Naive thymus-derived CD4-positive, alpha-beta T cell (primary cell): ENCODE measurements at regions not wholly inside any gene's neighbourhood (a gene's known extent, or its start where the extent isn't known, plus 50 kb on each side); places are given as distances from the start of the nearest gene placed in this dataset.

Source experiments
- ATAC-seq: fragments of 150-1000 bp; cut with Tn5 transposase; 2 replicates; pipeline ENCODE4 v1.10.0; 2021; ENCODE audit warnings: mild to moderate bottlenecking, moderate library complexity
- CTCF ChIA-PET: fragments of 350-600 bp; sonication (Branson Sonifier 250); formaldehyde crosslinking; loops from one replicate; lab custom pipeline; 2021; ENCODE audit warnings: antibody characterized with exemption; lab: Charles Lee
- POLR2A ChIA-PET: fragments of 350-600 bp; sonication (Branson Sonifier 250); formaldehyde crosslinking; loops from one replicate; lab custom pipeline; 2021; ENCODE audit warnings: antibody characterized with exemption, inconsistent platforms; lab: Charles Lee
- DNase-seq, 9 donors: peaks; one replicate each; pipeline versions ENCODE4 v3.0.0 to v3.0.0-alpha.2; 2020 to 2022; ENCODE audit warnings: mixed read lengths in 1 of 9
- H3K27ac ChIP-seq: one replicate; pipeline ENCODE4 v1.7.0; 2013; ENCODE audit warnings: mild to moderate bottlenecking, low read depth, low read length, moderate library complexity
- H3K27me3 ChIP-seq, 2 donors: one replicate each; pipeline ENCODE4 v1.7.0; 2013; ENCODE audit warnings: low read length in 2 of 2, mild to moderate bottlenecking in 2 of 2, moderate library complexity in 2 of 2; ENCODE audit not compliant: control insufficient read depth in 2 of 2, insufficient read depth in 2 of 2
- H3K36me3 ChIP-seq, 3 experiments: 1 replicate in 2 of 3; 2 replicates in 1 of 3; pipeline ENCODE4 v1.7.0; 2013; ENCODE audit warnings: low read length in 3 of 3, mild to moderate bottlenecking in 3 of 3, moderate library complexity in 1 of 3; ENCODE audit not compliant: insufficient read depth in 3 of 3, control insufficient read depth in 2 of 3
- H3K4me1 ChIP-seq, 2 donors: one replicate each; pipeline ENCODE4 v1.7.0; 2013; ENCODE audit warnings: low read length in 2 of 2, mild to moderate bottlenecking in 2 of 2, moderate library complexity in 1 of 2; ENCODE audit not compliant: control insufficient read depth in 2 of 2, insufficient read depth in 2 of 2
- H3K4me3 ChIP-seq: 2 replicates; pipeline ENCODE4 v1.7.0; 2013; ENCODE audit warnings: mild to moderate bottlenecking, low read length
- H3K9me3 ChIP-seq, 3 experiments: 1 replicate in 2 of 3; 2 replicates in 1 of 3; pipeline ENCODE4 v1.7.0; 2013; ENCODE audit warnings: low read length in 3 of 3; ENCODE audit not compliant: control insufficient read depth in 2 of 3
- H3K27ac Mint-ChIP-seq, 9 donors: one replicate each; pipeline ENCODE4 v1.8.0; 2020 to 2022; ENCODE audit warnings: mixed read lengths in 9 of 9, mild to moderate bottlenecking in 8 of 9, moderate library complexity in 5 of 9, inconsistent platforms in 2 of 9
- H3K27me3 Mint-ChIP-seq, 5 donors: one replicate each; pipeline ENCODE4 v1.8.0; 2021 to 2022; ENCODE audit warnings: mixed read lengths in 5 of 5, mild to moderate bottlenecking in 1 of 5
- H3K36me3 Mint-ChIP-seq, 5 donors: one replicate each; pipeline ENCODE4 v1.8.0; 2020 to 2022; ENCODE audit warnings: mixed read lengths in 5 of 5, mild to moderate bottlenecking in 3 of 5, inconsistent platforms in 1 of 5
- H3K4me1 Mint-ChIP-seq, 7 donors: one replicate each; pipeline ENCODE4 v1.8.0; 2020 to 2022; ENCODE audit warnings: mixed read lengths in 7 of 7, mild to moderate bottlenecking in 3 of 7, inconsistent platforms in 1 of 7
- H3K4me3 Mint-ChIP-seq, 10 donors: one replicate each; pipeline ENCODE4 v1.8.0; 2020 to 2022; ENCODE audit warnings: mild to moderate bottlenecking in 10 of 10, mixed read lengths in 10 of 10, moderate library complexity in 6 of 10, inconsistent platforms in 2 of 10
- H3K9me3 Mint-ChIP-seq, 11 donors: one replicate each; pipeline ENCODE4 v1.8.0; 2020 to 2022; ENCODE audit warnings: mixed read lengths in 11 of 11, mild to moderate bottlenecking in 4 of 11, inconsistent platforms in 1 of 11, moderate library complexity in 1 of 11
- intact Hi-C, 2 donors: fragments of 100-400 bp; cut with micrococcal nuclease; formaldehyde crosslinking; loops; one replicate each; pipeline ENCODE4 v1.15.1; 2023

DNA sequence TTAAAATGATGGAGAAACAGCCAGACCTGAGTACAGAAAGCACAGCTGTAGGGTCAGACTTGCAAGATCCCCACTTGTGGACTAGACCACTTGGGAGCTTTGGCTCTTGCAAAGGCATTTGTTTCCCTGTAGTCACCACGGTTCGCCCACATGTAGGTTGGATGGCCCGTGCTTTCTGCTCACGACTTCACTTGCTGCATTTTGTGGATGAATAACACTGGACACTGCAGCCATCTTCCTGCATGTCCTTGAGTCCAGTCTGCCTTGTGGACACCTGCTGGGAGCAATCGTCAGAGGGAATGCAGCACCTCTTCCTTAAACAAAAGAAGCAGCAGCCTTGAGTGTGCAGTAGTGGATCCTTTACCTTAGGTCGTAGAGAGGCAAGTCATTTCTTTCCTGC is 372.9 kb upstream of the IRX2 start:
- ChIA-PET POLR2A (no interaction called here), CTCF (no interaction called here)
- no peak for ATAC-seq
- Histone ChIP-seq H3K36me3 (no peaks in the 10 kb centered on the region), H3K4me1 (no peaks in the 10 kb centered on the region), H3K27me3 (no peaks in the 10 kb centered on the region), H3K9me3 (no peaks in the 10 kb centered on the region), H3K4me3 (no peak overlapping the region), H3K27ac (no peak overlapping the region)
- H3K27me3 Mint-ChIP-seq: peaks cover 10 to 31% (median 20%) of the 10 kb centered on the region in 5 donors
- H3K36me3 Mint-ChIP-seq: no peaks in the 10 kb centered on the region
- no peak overlapping the region for H3K4me3 Mint-ChIP-seq
- DNase-seq: no peak
- H3K9me3 Mint-ChIP-seq: peaks cover 0 to 4% (median 0%) of the 10 kb centered on the region in 11 donors
- H3K27ac Mint-ChIP-seq: no peak overlapping the region
- intact Hi-C loops: no loop called here
- no peaks in the 10 kb centered on the region for H3K4me1 Mint-ChIP-seq

DNA sequence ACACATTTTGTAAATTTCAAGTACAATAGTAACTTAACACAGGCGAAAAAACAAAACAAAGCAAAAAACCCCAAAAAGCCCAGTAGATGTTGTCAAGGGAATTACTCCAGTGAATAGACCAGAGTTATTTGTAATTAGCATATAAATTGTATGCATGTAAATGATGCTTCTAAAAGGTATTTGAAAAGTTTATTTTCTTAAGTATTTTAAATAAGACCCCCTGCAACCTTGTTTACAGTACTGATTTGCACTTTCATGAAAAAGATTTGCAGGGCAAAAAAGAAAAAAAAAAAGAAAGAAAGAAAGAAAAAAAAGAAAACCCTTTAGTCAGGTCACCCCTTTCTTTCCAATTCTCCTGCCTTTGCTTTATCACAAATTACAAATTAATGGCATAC is 372.3 kb upstream of the IRX2 start:
- Histone ChIP-seq H3K27me3 (peaks cover 0 to 4% of the 10 kb centered on the region in 2 donors), H3K4me3 (no peak overlapping the region), H3K9me3 (no peaks in the 10 kb centered on the region), H3K36me3 (no peaks in the 10 kb centered on the region), H3K27ac (no peak overlapping the region), H3K4me1 (no peaks in the 10 kb centered on the region)
- ATAC-seq: no peak
- Mint-ChIP-seq H3K27me3 (peaks cover 13 to 38% (median 26%) of the 10 kb centered on the region in 5 donors), H3K27ac (no peak overlapping the region), H3K4me1 (no peaks in the 10 kb centered on the region), H3K4me3 (no peak overlapping the region), H3K36me3 (no peaks in the 10 kb centered on the region), H3K9me3 (peaks cover 0 to 4% (median 0%) of the 10 kb centered on the region in 11 donors)
- ChIA-PET CTCF (no interaction called here), POLR2A (no interaction called here)
- intact Hi-C loops: no loop called here
- no peak for DNase-seq

DNA sequence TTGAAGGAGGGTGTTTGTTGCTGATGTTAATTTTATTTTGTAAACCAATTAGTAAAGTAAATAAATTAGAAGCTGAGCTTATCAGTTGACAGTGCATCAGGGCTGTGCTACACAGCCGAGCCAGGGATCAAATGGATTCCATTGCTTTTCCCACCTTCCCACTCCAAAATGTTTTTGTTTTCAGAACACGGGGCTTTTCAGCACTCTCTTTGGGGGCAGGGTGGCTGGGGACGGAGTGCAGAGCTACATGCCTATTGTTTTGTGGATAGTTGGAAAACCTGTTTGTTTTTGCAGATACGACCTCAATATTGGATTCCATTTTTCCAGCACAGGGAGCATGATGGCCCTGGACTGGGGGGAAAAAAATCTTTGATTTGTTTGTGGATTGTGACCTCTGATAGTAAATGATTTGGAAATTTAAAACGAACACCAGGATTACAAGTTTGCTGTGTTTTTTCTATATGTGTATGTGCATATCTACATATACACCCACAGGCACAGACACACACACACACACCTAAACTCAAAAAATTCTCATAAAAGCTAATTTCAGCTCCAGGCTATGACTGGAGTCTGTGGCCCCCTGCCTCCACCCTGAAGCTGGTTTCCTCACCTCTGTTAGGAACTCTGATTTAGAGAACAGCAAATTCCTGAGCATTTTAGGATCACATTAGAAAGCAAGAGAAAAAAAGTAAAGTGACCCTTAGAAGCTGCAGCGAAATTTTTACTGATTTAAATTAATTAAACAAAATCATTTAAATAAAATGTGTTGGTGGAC is 371.7 kb upstream of the IRX2 start:
- Histone ChIP-seq H3K27ac (no peak overlapping the region), H3K9me3 (no peaks in the 10 kb centered on the region), H3K4me3 (no peak overlapping the region), H3K27me3 (peaks cover 0 to 4% of the 10 kb centered on the region in 2 donors), H3K4me1 (no peaks in the 10 kb centered on the region), H3K36me3 (no peaks in the 10 kb centered on the region)
- no peaks in the 10 kb centered on the region for H3K4me1 Mint-ChIP-seq
- H3K4me3 Mint-ChIP-seq: no peak overlapping the region
- DNase-seq: no peak
- H3K27me3 Mint-ChIP-seq: peaks cover 18 to 44% (median 32%) of the 10 kb centered on the region in 5 donors
- ChIA-PET POLR2A (no interaction called here), CTCF (no interaction called here)
- no peak overlapping the region for H3K27ac Mint-ChIP-seq
- peaks cover 0 to 4% (median 0%) of the 10 kb centered on the region in 11 donors for H3K9me3 Mint-ChIP-seq
- H3K36me3 Mint-ChIP-seq: no peaks in the 10 kb centered on the region
- intact Hi-C loops: no loop called here
- ATAC-seq: no peak

DNA sequence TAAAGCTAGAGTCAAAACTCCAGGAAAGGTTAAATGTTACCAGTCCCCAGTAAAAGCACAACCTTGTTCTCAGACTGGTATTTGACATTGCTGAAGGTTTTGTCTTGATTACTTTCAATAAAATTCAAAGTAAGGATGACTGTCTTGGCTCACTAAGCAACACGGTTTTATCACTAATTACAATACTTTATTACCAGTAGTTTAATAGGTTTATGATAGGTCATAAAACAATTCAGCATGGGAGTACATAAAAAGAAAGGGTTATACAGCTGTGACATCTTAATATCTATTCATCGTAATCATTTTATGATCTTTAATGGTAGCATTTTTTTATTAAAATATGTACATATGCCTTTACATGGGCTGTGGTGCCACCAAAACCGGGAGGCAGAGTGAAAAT is 370.7 kb upstream of the IRX2 start:
- intact Hi-C loops: no loop called here
- H3K4me1 ChIP-seq: no peaks in the 10 kb centered on the region
- H3K4me1 Mint-ChIP-seq: peaks cover 0 to 4% (median 0%) of the 10 kb centered on the region in 7 donors
- H3K27me3 Mint-ChIP-seq: peaks cover 22 to 53% (median 39%) of the 10 kb centered on the region in 5 donors
- no peak for DNase-seq
- H3K27ac Mint-ChIP-seq: no peak overlapping the region
- peaks cover 0 to 4% of the 10 kb centered on the region in 2 donors for H3K27me3 ChIP-seq
- no peak overlapping the region for H3K27ac ChIP-seq
- no peaks in the 10 kb centered on the region for H3K9me3 ChIP-seq
- no peaks in the 10 kb centered on the region for H3K36me3 ChIP-seq
- ATAC-seq: no peak
- ChIA-PET CTCF (no interaction called here), POLR2A (no interaction called here)
- H3K4me3 Mint-ChIP-seq: no peak overlapping the region
- H3K36me3 Mint-ChIP-seq: peaks cover 0 to 3% (median 0%) of the 10 kb centered on the region in 5 donors
- peaks cover 0 to 8% (median 0%) of the 10 kb centered on the region in 11 donors for H3K9me3 Mint-ChIP-seq
- no peak overlapping the region for H3K4me3 ChIP-seq

DNA sequence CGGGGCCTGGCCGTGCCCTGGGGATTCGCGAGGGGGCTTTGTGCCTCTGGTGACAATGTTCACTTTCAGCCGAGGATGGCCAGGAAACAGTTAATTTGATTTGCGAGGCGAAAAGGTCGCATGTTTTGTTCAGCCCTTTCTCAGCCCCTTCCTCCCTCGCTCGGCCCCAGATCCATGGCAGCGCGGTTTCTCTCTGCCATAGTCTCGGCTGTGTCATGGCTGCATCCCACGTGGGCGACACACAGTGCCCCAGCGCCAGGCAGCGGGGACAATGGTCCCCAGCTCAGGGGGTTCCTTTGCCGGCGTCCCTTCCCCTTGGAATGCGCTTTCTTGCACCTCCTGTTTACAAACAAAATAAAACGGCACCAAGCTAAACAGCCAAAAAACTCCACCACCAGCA is 370.3 kb upstream of the IRX2 start:
- POLR2A ChIA-PET: no interaction called here
- CTCF ChIA-PET: no interaction called here
- Mint-ChIP-seq H3K36me3 (peaks cover 0 to 4% (median 0%) of the 10 kb centered on the region in 5 donors), H3K9me3 (peaks cover 0 to 10% (median 0%) of the 10 kb centered on the region in 11 donors), H3K27me3 (peaks cover 25 to 57% (median 41%) of the 10 kb centered on the region in 5 donors), H3K4me3 (no peak overlapping the region), H3K27ac (no peak overlapping the region), H3K4me1 (peaks cover 0 to 5% (median 0%) of the 10 kb centered on the region in 7 donors)
- Histone ChIP-seq H3K36me3 (no peaks in the 10 kb centered on the region), H3K4me1 (no peaks in the 10 kb centered on the region), H3K27ac (no peak overlapping the region), H3K9me3 (no peaks in the 10 kb centered on the region), H3K4me3 (no peak overlapping the region), H3K27me3 (peaks cover 0 to 4% of the 10 kb centered on the region in 2 donors)
- DNase-seq (no peak), ATAC-seq (no peak)
- intact Hi-C loops: no loop called here

DNA sequence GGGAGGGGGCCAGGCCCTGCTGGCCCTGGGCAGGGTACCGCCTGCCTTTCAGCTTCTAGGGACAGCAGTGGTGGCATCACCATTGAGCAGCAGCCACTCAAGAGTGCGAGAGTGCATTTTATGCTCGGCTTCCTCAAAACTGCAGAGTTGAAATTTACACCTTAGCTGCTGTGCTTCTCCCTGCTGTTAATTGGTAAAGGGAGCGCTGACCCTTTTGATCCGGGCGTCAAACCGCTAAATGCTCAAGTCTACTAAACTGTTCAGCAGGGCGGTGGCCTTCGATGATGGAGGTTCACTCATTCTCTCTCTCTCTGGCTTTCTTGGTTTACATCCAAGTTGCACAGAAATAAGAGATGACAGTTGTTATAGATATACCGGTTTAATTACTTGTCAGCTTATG is 368.6 kb upstream of the IRX2 start:
- Mint-ChIP-seq H3K36me3 (peaks cover 0 to 4% (median 0%) of the 10 kb centered on the region in 5 donors), H3K4me1 (peaks cover 0 to 5% (median 0%) of the 10 kb centered on the region in 7 donors), H3K27ac (no peak overlapping the region), H3K27me3 (peaks cover 36 to 75% (median 52%) of the 10 kb centered on the region in 5 donors), H3K9me3 (peaks cover 0 to 10% (median 3%) of the 10 kb centered on the region in 11 donors), H3K4me3 (no peak overlapping the region)
- H3K4me3 ChIP-seq: no peak overlapping the region
- ChIA-PET CTCF (no interaction called here), POLR2A (no interaction called here)
- H3K36me3 ChIP-seq: no peaks in the 10 kb centered on the region
- H3K27ac ChIP-seq: no peak overlapping the region
- no peak for ATAC-seq
- peaks cover 0 to 4% of the 10 kb centered on the region in 2 donors for H3K27me3 ChIP-seq
- DNase-seq: no peak
- intact Hi-C loops: no loop called here
- H3K4me1 ChIP-seq: no peaks in the 10 kb centered on the region
- no peaks in the 10 kb centered on the region for H3K9me3 ChIP-seq

DNA sequence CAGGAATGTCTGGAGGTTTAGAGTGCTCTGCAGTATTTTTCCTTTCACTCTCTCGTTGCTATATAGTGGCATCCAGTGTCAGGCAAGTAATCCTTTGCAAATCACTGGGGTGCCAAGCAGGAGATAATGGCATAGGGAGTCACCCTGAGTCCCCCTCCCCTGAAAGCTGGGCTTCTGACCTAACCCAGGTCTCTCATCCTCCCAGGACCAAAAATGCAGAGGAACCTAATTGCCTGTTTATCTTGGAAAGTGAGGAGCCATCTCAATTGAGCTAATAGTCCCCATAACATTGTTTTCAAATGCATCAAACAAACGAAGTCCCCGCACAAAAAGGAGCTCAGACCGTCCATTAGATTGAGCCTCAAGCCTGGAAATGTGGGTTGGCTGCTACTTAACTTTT is 368.0 kb upstream of the IRX2 start:
- Histone ChIP-seq H3K27me3 (peaks cover 0 to 4% of the 10 kb centered on the region in 2 donors), H3K4me3 (no peak overlapping the region), H3K27ac (no peak overlapping the region), H3K36me3 (no peaks in the 10 kb centered on the region), H3K9me3 (no peaks in the 10 kb centered on the region), H3K4me1 (no peaks in the 10 kb centered on the region)
- intact Hi-C loops: no loop called here
- ChIA-PET POLR2A (no interaction called here), CTCF (no interaction called here)
- H3K27ac Mint-ChIP-seq: no peak overlapping the region
- H3K36me3 Mint-ChIP-seq: peaks cover 0 to 4% (median 0%) of the 10 kb centered on the region in 5 donors
- DNase-seq: no peak
- H3K9me3 Mint-ChIP-seq: peaks cover 0 to 15% (median 3%) of the 10 kb centered on the region in 11 donors
- peaks cover 0 to 5% (median 0%) of the 10 kb centered on the region in 7 donors for H3K4me1 Mint-ChIP-seq
- H3K27me3 Mint-ChIP-seq: peaks cover 36 to 79% (median 52%) of the 10 kb centered on the region in 5 donors
- no peak for ATAC-seq
- H3K4me3 Mint-ChIP-seq: no peak overlapping the region
